ENCODE measurements at regions not wholly inside any gene's neighbourhood (a gene's known extent, or its start where the extent isn't known, plus 50 kb on each side); places are given as distances from the start of the nearest gene placed in this dataset.
A peak's percentile ranks its signal among the peaks of the same experiment; 100 is the strongest.

DNA sequence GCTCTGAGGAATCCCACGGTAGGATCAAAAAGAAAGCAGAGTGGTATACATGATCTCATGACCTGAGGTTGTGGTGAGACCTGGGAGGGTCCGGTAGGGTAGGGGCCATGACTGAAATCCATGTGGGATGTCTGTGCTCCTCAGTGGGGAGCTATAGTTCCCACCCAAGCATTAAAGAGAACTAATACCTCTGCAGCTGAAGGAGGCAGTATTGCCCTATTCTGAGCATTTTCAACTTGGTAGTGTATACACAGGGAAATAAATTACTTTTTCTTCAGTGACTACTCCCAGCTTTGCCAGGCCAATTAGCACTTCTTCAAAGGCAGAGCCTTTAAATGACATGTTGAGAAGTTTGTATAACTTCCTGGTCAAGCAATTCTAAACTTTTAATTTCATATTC, 613.8 kb downstream of the KCNH5 start:
- H3K79me2 ChIP-seq = no peaks in the 10 kb centered on the region
- no peaks in the 10 kb centered on the region for H3K9me2 ChIP-seq (replicated peaks; ENCODE audit: insufficient read depth)
- no peaks in the 10 kb centered on the region for H3K36me3 ChIP-seq (replicated peaks; ENCODE audit: insufficient read depth, low read depth)
- H4K20me1 ChIP-seq (ENCODE audit: insufficient read depth, poor library complexity, severe bottlenecking) = no peaks in the 10 kb centered on the region
- H3K4me1 ChIP-seq (ENCODE audit: insufficient read depth) = no peaks in the 10 kb centered on the region
- WGBS (ENCODE audit: low lambda C conversion rate, missing lambda C conversion rate) = 47% methylated on average over 2 of the region's 2 CpGs
- no peak for TF ChIP-seq EZH2phosphoT487 (IDR thresholded peaks at IDR 0.05; ENCODE audit: low read depth, severe bottlenecking, unreplicated experiment)
- TF ChIP-seq, protein P1, sequence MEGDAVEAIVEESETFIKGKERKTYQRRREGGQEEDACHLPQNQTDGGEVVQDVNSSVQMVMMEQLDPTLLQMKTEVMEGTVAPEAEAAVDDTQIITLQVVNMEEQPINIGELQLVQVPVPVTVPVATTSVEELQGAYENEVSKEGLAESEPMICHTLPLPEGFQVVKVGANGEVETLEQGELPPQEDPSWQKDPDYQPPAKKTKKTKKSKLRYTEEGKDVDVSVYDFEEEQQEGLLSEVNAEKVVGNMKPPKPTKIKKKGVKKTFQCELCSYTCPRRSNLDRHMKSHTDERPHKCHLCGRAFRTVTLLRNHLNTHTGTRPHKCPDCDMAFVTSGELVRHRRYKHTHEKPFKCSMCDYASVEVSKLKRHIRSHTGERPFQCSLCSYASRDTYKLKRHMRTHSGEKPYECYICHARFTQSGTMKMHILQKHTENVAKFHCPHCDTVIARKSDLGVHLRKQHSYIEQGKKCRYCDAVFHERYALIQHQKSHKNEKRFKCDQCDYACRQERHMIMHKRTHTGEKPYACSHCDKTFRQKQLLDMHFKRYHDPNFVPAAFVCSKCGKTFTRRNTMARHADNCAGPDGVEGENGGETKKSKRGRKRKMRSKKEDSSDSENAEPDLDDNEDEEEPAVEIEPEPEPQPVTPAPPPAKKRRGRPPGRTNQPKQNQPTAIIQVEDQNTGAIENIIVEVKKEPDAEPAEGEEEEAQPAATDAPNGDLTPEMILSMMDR (IDR thresholded peaks at IDR 0.05; ENCODE audit: poor library complexity) = no peak
- no peak for TF ChIP-seq EZH2 (IDR thresholded peaks at IDR 0.05; ENCODE audit: borderline replicate concordance)
- no peak overlapping the region for H2AFZ ChIP-seq
- no peak overlapping the region for H3K4me3 ChIP-seq
- H3K9me3 ChIP-seq (ENCODE audit: low read depth) = no peaks in the 10 kb centered on the region
- H3K27me3 ChIP-seq = no peaks in the 10 kb centered on the region
- DNase-seq (ENCODE audit: low spot score) = no peak
- H3K4me2 ChIP-seq = no peak overlapping the region
- no peak overlapping the region for H3K27ac ChIP-seq

DNA sequence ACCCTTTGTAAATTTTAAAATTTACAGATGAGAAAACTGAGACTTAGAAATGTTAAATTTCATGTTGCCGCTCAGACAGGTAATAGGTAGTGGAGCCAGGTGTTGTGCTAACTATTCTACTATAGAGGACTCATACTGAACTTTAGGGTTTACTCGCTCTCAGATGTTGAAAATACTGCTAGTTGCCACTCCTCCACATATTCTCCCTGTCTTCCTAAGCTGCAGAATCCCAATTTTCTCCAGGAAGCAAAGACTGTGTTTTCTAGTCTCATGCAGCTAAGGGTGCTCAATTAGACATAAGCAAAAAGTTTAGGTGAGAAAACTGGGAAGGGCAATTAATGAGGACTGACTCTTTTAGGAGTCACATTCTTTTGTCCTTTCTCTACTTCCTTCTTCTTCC, 612.3 kb downstream of the KCNH5 start:
- H3K9me3 ChIP-seq (ENCODE audit: low read depth) = no peaks in the 10 kb centered on the region
- no peaks in the 10 kb centered on the region for H3K9me2 ChIP-seq (replicated peaks; ENCODE audit: insufficient read depth)
- H3K79me2 ChIP-seq = no peaks in the 10 kb centered on the region
- no peak overlapping the region for H2AFZ ChIP-seq
- TF ChIP-seq, protein P1 (IDR thresholded peaks at IDR 0.05; ENCODE audit: poor library complexity) = no peak
- no peak for TF ChIP-seq EZH2phosphoT487 (IDR thresholded peaks at IDR 0.05; ENCODE audit: low read depth, severe bottlenecking, unreplicated experiment)
- TF ChIP-seq EZH2 (IDR thresholded peaks at IDR 0.05; ENCODE audit: borderline replicate concordance) = no peak
- no peaks in the 10 kb centered on the region for H3K4me1 ChIP-seq (ENCODE audit: insufficient read depth)
- 100% methylated on average over 2 of the region's 2 CpGs for WGBS (ENCODE audit: low lambda C conversion rate, missing lambda C conversion rate)
- H3K27me3 ChIP-seq = no peaks in the 10 kb centered on the region
- no peak overlapping the region for H3K4me3 ChIP-seq
- H4K20me1 ChIP-seq (ENCODE audit: insufficient read depth, poor library complexity, severe bottlenecking) = no peaks in the 10 kb centered on the region
- no peak overlapping the region for H3K27ac ChIP-seq
- no peak overlapping the region for H3K4me2 ChIP-seq
- DNase-seq (ENCODE audit: low spot score) = no peak
- no peaks in the 10 kb centered on the region for H3K36me3 ChIP-seq (replicated peaks; ENCODE audit: insufficient read depth, low read depth)

DNA sequence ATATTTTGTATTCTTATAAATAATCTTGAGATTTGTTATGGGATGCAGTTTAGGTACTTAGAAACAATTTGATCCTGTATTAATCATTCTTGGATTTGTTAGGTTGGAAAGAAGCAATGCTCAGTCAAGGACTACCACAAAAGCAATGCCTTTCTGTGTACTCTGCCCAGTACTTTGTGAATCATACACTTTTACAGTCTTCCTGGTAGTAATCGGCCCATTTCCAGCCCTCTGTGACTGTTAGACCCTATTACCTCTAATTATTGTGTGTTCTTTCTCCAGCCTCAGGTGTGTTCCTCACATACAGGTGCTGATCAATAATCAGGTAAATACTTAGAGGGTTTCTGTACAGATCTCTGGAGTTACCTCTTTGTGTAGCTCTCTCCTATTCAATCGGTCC, 609.0 kb downstream of the KCNH5 start:
- Histone ChIP-seq H3K27ac (no peak overlapping the region), H3K27me3 (no peaks in the 10 kb centered on the region), H3K36me3 (replicated peaks; ENCODE audit: insufficient read depth, low read depth) (no peaks in the 10 kb centered on the region), H2AFZ (no peak overlapping the region), H4K20me1 (ENCODE audit: insufficient read depth, poor library complexity, severe bottlenecking) (no peaks in the 10 kb centered on the region), H3K79me2 (no peaks in the 10 kb centered on the region), H3K4me3 (no peak overlapping the region), H3K9me3 (ENCODE audit: low read depth) (no peaks in the 10 kb centered on the region), H3K4me2 (no peak overlapping the region), H3K9me2 (replicated peaks; ENCODE audit: insufficient read depth) (no peaks in the 10 kb centered on the region), H3K4me1 (ENCODE audit: insufficient read depth) (no peaks in the 10 kb centered on the region)
- TF ChIP-seq, protein P1 (IDR thresholded peaks at IDR 0.05; ENCODE audit: poor library complexity) = no peak
- no peak for TF ChIP-seq EZH2phosphoT487 (IDR thresholded peaks at IDR 0.05; ENCODE audit: low read depth, severe bottlenecking, unreplicated experiment)
- TF ChIP-seq EZH2 (IDR thresholded peaks at IDR 0.05; ENCODE audit: borderline replicate concordance) = no peak
- DNase-seq (ENCODE audit: low spot score) = peak; percentile 10
- WGBS (ENCODE audit: low lambda C conversion rate, missing lambda C conversion rate) = 45% methylated on average over 2 of the region's 2 CpGs

DNA sequence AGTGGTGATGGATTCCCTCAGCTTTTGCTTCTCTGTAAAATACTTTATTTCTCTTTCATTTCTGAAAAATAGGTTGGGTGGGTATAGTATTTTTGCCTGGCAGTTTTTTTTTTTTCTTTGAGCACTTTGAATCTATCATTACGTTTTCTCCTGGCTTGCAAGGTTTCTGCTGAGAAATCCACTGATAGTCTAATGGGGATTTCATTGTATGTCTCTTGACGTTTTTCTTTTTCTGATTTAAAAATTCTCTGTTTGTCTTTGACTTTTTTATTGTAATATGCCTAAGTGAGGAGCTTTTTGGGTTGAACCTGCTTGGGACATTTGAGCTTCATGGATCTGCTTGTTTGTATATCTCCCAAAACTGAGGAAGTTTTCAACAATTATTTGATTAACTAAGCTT, 606.0 kb downstream of the KCNH5 start:
- Histone ChIP-seq H3K27me3 (no peaks in the 10 kb centered on the region), H3K27ac (no peak overlapping the region), H3K9me3 (ENCODE audit: low read depth) (no peaks in the 10 kb centered on the region), H3K79me2 (no peaks in the 10 kb centered on the region), H3K4me3 (peak overlapping the region; percentile 11), H2AFZ (no peak overlapping the region), H3K9me2 (replicated peaks; ENCODE audit: insufficient read depth) (no peaks in the 10 kb centered on the region), H3K36me3 (replicated peaks; ENCODE audit: insufficient read depth, low read depth) (no peaks in the 10 kb centered on the region), H4K20me1 (ENCODE audit: insufficient read depth, poor library complexity, severe bottlenecking) (no peaks in the 10 kb centered on the region), H3K4me2 (no peak overlapping the region), H3K4me1 (ENCODE audit: insufficient read depth) (no peaks in the 10 kb centered on the region)
- 78% methylated on average over 2 of the region's 2 CpGs for WGBS (ENCODE audit: low lambda C conversion rate, missing lambda C conversion rate)
- TF ChIP-seq, protein P1 (IDR thresholded peaks at IDR 0.05; ENCODE audit: poor library complexity) = no peak
- no peak for TF ChIP-seq EZH2phosphoT487 (IDR thresholded peaks at IDR 0.05; ENCODE audit: low read depth, severe bottlenecking, unreplicated experiment)
- no peak for TF ChIP-seq EZH2 (IDR thresholded peaks at IDR 0.05; ENCODE audit: borderline replicate concordance)
- DNase-seq (ENCODE audit: low spot score) = no peak

Measured in hepatocyte (in vitro differentiated cells).